NOMO-1 treated with DMSO at 0.1 percent for 48 hours (cell line): ENCODE measurements at regions not wholly inside any gene's neighbourhood (a gene's known extent, or its start where the extent isn't known, plus 50 kb on each side); places are given as distances from the start of the nearest gene placed in this dataset.

Experiments used
- DNase-seq: peaks from one replicate; lab custom pipeline; 2025; ENCODE audit not compliant: unreplicated experiment; lab: John Stamatoyannopoulos, UW

GRCh38 chr12:128165387-128165786 is 101.6 kb upstream of the TMEM132C start:
- no peak for DNase-seq

- DNase-seq: no peak
Measured at GRCh38 chr12:128168273-128168672, 98.7 kb upstream of the TMEM132C start.

- DNase-seq: no peak
Measured at GRCh38 chr12:128170181-128170580, 96.8 kb upstream of the TMEM132C start.

- DNase-seq: no peak
Measured at GRCh38 chr12:128178565-128178964, 88.4 kb upstream of the TMEM132C start.

- no peak for DNase-seq
Measured at GRCh38 chr12:128178966-128179365, 88.0 kb upstream of the TMEM132C start.

- DNase-seq: no peak
Measured at GRCh38 chr12:128180166-128180565, 86.8 kb upstream of the TMEM132C start.

- DNase-seq: no peak
Measured at GRCh38 chr12:128190052-128190451, 76.9 kb upstream of the TMEM132C start.

- DNase-seq: no peak
Measured at GRCh38 chr12:128190614-128191013, 76.4 kb upstream of the TMEM132C start.

GRCh38 chr12:128191380-128191779 is 75.6 kb upstream of the TMEM132C start:
- DNase-seq: no peak

GRCh38 chr12:128204711-128205110 is 62.3 kb upstream of the TMEM132C start:
- DNase-seq: no peak

GRCh38 chr12:128205145-128205544 is 61.8 kb upstream of the TMEM132C start:
- DNase-seq: no peak

GRCh38 chr12:128205758-128206157 is 61.2 kb upstream of the TMEM132C start:
- no peak for DNase-seq
